Lower leg skin (tissue), 4 donors: ENCODE measurements at regions not wholly inside any gene's neighbourhood (a gene's known extent, or its start where the extent isn't known, plus 50 kb on each side); places are given as distances from the start of the nearest gene placed in this dataset.
A peak's percentile ranks its signal among the peaks of the same experiment; 100 is the strongest.
"Not testable (repeated sequence)": the region's sequence is repeated elsewhere in the genome, so short reads cannot be mapped to it uniquely, and the experiment has no call there.

Experiments
- DNase-seq, 2 donors: peaks; one replicate each; pipeline ENCODE4 v3.0.0-alpha.2; 2019; ENCODE audit warnings: low spot score in 2 of 2
- H3K4me3 ChIP-seq: fragments of 200-600 bp; sonication (generic); 2 replicates; pipeline ENCODE4 v1.5.1; 2017; ENCODE audit warnings: mild to moderate bottlenecking, low read depth; ENCODE audit not compliant: poor library complexity, severe bottlenecking
- POLR2A ChIP-seq, 2 donors: fragments of 450-650 bp; IDR thresholded peaks; one replicate each; pipeline ENCODE4 v1.6.1; 2016 to 2017; ENCODE audit warnings: antibody characterized with exemption in 2 of 2, mild to moderate bottlenecking in 1 of 2, moderate library complexity in 1 of 2
- WGBS, 2 donors: methylation state at CpG; one replicate each; pipeline ENCODE4 v1.1.5; 2018; 5-methylcytosine and 5-hydroxymethylcytosine counted together
- intact Hi-C: fragments of 100-400 bp; cut with DNase I; formaldehyde crosslinking; loops from one replicate; pipeline ENCODE4 v1.15.0; 2023; ENCODE audit warnings: low total_unique reads
- TF ChIP-seq, protein P1 (sequence below), 3 donors: fragments of 450-650 bp; IDR thresholded peaks; one replicate each; pipeline ENCODE4 v1.5.1; 2016; ENCODE audit warnings: antibody characterized with exemption in 3 of 3, mild to moderate bottlenecking in 3 of 3, moderate library complexity in 2 of 3

GRCh38 chr11:71156301-71156700 lies 96.1 kb downstream of the SHANK2 start:
- H3K4me3 ChIP-seq = no peak overlapping the region
- intact Hi-C loops = no loop called here
- WGBS, 2 donors = 81 to 82% methylated on average over 6 of the region's 6 CpGs
- peak in 1 of 2 donors; percentile 62 for DNase-seq
- TF ChIP-seq POLR2A (IDR thresholded peaks at IDR 0.05) = no peak
- TF ChIP-seq, protein P1, sequence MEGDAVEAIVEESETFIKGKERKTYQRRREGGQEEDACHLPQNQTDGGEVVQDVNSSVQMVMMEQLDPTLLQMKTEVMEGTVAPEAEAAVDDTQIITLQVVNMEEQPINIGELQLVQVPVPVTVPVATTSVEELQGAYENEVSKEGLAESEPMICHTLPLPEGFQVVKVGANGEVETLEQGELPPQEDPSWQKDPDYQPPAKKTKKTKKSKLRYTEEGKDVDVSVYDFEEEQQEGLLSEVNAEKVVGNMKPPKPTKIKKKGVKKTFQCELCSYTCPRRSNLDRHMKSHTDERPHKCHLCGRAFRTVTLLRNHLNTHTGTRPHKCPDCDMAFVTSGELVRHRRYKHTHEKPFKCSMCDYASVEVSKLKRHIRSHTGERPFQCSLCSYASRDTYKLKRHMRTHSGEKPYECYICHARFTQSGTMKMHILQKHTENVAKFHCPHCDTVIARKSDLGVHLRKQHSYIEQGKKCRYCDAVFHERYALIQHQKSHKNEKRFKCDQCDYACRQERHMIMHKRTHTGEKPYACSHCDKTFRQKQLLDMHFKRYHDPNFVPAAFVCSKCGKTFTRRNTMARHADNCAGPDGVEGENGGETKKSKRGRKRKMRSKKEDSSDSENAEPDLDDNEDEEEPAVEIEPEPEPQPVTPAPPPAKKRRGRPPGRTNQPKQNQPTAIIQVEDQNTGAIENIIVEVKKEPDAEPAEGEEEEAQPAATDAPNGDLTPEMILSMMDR (IDR thresholded peaks at IDR 0.05) = no peak

DNA sequence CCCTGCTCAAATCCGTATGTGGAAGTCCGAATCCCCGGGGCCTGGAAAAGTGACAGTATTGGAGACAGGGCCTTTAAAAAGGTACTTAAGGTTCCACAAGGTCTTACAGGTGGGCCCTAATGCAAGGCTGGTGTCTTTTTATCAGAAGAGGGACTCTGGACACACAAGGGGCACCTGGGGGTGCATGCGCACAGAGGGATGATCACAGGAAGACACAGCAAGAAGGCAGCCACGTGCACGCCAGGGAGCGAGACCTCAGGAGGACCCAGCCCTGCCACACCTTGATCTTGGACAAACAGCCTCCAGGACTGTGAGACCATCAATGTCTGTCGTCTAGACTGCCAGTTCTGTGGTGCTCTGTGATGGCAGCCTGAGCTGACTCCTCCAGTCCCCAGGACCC lies 96.5 kb downstream of the SHANK2 start:
- intact Hi-C loops = no loop called here
- WGBS, 2 donors = 75 to 85% methylated on average over 8 of the region's 8 CpGs

DNA sequence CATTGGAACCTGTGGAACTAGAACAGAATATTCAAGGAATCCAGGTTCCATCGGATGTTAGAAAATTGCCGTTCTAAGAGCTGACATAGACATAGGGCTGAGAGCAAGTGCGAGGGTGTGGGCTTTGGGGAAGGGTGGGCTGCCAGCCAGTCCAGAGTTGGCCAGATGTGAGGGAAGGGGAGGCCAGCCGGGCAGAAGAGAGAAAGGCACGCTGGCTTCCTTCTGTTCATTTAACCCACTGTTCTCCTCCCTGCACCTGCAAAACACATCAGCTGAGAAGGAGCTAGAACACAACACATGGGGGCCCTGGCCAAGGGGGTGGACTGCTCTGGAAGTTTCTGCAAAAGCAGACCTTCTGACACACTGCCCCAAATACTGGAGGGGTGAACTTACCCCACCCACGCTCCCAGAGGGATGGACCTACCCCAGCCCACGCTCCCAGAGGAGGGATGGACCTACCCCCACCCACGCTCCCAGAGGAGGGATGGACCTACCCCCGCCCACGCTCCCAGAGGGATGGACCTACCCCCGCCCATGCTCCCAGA lies 98.0 kb downstream of the SHANK2 start:
- intact Hi-C loops = no loop called here
- no peak for TF ChIP-seq POLR2A (IDR thresholded peaks at IDR 0.05)
- TF ChIP-seq, protein P1 (IDR thresholded peaks at IDR 0.05) = no peak
- no peak overlapping the region for H3K4me3 ChIP-seq
- WGBS, 2 donors = 48 to 58% methylated on average over 7 to 10 of the region's 11 CpGs
- DNase-seq = peak in 1 of 2 donors; percentile 61

More for the DNA sequence above, 96.5 kb downstream of the SHANK2 start:
- DNase-seq = no peak
- no peak for TF ChIP-seq POLR2A (IDR thresholded peaks at IDR 0.05)
- TF ChIP-seq, protein P1 (IDR thresholded peaks at IDR 0.05) = no peak
- no peak overlapping the region for H3K4me3 ChIP-seq

DNA sequence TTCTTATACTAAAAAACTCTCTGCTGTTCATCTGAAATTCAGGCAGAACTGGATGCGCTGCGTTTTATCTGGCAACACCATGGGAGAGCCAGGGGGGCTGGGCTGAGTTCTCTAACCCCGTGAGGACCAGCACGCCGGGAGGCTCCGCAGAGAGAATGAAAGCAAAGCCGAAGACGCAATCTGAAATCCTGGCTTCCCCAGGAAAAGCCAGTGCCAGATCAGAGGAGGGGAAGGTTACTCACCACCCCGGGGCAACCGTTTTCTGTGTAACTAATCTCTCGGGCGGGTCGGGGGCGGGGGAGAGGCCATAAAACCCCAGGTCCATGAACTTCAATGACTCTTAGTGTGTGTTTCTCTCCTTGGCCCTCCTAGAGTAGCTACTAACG lies 99.4 kb downstream of the SHANK2 start:
- DNase-seq = peak in 1 of 2 donors; percentile 74
- intact Hi-C loops = no loop called here
- H3K4me3 ChIP-seq = no peak overlapping the region
- 0 to 2% methylated on average over 15 of the region's 15 CpGs for WGBS, 2 donors
- no peak for TF ChIP-seq POLR2A (IDR thresholded peaks at IDR 0.05)
- TF ChIP-seq, protein P1 (IDR thresholded peaks at IDR 0.05) = no peak

DNA sequence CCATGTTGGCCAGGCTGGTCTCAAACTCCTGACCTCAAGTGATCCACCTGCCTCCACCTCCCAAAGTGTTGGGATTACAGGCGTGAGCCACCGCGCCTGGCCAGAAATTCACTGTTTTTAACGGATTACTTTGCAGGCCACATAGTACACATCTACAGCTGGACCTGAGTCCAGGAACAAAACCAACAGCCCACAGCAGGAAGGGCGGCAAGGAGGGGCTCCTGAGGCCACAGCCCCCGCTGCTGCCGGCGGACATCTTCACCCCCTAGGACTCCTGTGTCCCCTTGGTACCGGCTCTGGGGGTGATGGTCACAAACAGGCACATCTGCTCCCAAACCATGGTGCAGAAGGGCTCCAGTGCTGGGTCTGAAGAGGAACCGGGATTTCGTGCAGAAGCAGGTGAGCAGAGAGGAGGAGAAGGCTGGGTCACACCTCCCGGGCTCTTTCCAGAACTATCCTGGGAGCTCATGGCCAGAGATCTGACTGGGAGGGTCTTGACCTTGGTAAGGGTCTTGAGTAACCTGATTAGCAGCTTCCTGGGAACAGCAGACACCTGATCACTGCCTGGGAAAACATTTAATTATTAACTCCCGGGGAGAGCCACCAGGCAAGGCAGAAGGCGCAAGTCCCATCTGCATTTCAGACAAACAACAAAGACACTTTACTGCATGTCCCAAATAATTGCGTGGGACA lies 99.9 kb downstream of the SHANK2 start:
- H3K4me3 ChIP-seq, intact Hi-C loops: not testable (repeated sequence)
- DNase-seq = peak in 1 of 2 donors; percentile 81
- WGBS, 2 donors = 52 to 65% methylated on average over 12 to 13 of the region's 15 CpGs

GRCh38 chr11:71151561-71151960 lies 100.8 kb downstream of the SHANK2 start:
- no peak for TF ChIP-seq POLR2A (IDR thresholded peaks at IDR 0.05)
- TF ChIP-seq, protein P1 (IDR thresholded peaks at IDR 0.05) = no peak
- DNase-seq = no peak
- 81 to 85% methylated on average over 14 of the region's 14 CpGs for WGBS, 2 donors
- intact Hi-C loops = no loop called here
- no peak overlapping the region for H3K4me3 ChIP-seq
